Cardiac fibroblast (primary cell): ENCODE measurements at regions not wholly inside any gene's neighbourhood (a gene's known extent, or its start where the extent isn't known, plus 50 kb on each side); places are given as distances from the start of the nearest gene placed in this dataset.
A peak's percentile ranks its signal among the peaks of the same experiment; 100 is the strongest.

Source experiments
- DNase-seq, 2 donors: peaks; one replicate each; pipeline versions ENCODE4 v3.0.0 to v3.0.0-alpha.2; 2010; ENCODE audit warnings: low read depth in 2 of 2
- H3K4me3 ChIP-seq, 2 donors: replicated peaks in 1 of 2; 1 replicate in 1 of 2; 2 replicates in 1 of 2; pipeline ENCODE4 v1.5.1; 2011; ENCODE audit warnings: low read depth in 2 of 2, low read length in 2 of 2, mild to moderate bottlenecking in 2 of 2, moderate library complexity in 1 of 2
- TF ChIP-seq, protein P1 (sequence below): IDR thresholded peaks from one replicate; pipeline ENCODE4 v1.5.1; 2011; ENCODE audit warnings: low read depth, mild to moderate bottlenecking, low read length, inconsistent platforms

GRCh38 chr10:50997461-50997860 is 76.8 kb upstream of the PRKG1 start:
- DNase-seq = peak in 1 of 2 donors; percentile 28
- TF ChIP-seq, protein P1, sequence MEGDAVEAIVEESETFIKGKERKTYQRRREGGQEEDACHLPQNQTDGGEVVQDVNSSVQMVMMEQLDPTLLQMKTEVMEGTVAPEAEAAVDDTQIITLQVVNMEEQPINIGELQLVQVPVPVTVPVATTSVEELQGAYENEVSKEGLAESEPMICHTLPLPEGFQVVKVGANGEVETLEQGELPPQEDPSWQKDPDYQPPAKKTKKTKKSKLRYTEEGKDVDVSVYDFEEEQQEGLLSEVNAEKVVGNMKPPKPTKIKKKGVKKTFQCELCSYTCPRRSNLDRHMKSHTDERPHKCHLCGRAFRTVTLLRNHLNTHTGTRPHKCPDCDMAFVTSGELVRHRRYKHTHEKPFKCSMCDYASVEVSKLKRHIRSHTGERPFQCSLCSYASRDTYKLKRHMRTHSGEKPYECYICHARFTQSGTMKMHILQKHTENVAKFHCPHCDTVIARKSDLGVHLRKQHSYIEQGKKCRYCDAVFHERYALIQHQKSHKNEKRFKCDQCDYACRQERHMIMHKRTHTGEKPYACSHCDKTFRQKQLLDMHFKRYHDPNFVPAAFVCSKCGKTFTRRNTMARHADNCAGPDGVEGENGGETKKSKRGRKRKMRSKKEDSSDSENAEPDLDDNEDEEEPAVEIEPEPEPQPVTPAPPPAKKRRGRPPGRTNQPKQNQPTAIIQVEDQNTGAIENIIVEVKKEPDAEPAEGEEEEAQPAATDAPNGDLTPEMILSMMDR = no peak
- H3K4me3 ChIP-seq = no peak overlapping the region

DNA sequence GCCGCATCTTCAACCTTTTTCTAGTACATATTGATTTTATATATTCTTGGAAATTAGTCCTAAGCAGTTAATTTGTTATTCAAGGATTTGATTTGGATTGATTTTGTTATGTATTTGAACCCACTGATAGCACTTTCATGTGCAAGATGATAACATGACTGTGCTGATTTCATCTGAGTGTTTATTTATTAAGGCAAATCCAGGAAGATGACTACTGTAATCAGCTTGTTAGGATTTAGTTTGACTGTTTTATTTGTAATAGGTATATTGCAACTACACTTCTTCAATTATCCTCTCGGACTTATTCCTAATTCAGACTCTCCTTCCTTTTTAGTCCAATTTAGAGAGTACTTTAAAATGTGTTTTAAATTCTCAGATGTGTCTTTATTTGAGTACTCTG is 75.1 kb upstream of the PRKG1 start:
- TF ChIP-seq, protein P1 = no peak
- no peak overlapping the region for H3K4me3 ChIP-seq
- DNase-seq = peak in 1 of 2 donors; percentile 42

DNA sequence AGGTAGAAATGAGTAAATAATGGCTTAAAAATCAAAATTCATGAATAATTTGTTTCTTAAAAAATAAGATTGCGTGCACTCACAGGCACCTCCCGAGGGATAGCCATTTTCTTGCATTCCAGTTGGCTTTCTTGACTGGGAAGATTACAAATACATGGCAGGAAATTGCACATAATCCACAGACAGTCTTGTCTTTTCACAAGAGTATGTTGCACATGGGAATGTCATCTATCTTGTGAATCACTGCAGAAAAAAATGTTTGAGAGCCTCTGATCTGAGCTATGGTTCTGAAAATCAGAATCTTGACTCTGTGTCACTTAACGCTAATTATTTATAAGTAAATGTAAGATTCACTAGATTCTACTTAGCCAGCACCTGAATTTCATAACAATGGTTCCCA is 74.1 kb upstream of the PRKG1 start:
- DNase-seq = peak; percentile 86 to 98
- no peak overlapping the region for H3K4me3 ChIP-seq
- TF ChIP-seq, protein P1 = no peak

- no peak overlapping the region for H3K4me3 ChIP-seq
- TF ChIP-seq, protein P1 = no peak
- DNase-seq = peak; percentile 42 to 81
Measured at GRCh38 chr10:51000976-51001375, 73.3 kb upstream of the PRKG1 start.

DNA sequence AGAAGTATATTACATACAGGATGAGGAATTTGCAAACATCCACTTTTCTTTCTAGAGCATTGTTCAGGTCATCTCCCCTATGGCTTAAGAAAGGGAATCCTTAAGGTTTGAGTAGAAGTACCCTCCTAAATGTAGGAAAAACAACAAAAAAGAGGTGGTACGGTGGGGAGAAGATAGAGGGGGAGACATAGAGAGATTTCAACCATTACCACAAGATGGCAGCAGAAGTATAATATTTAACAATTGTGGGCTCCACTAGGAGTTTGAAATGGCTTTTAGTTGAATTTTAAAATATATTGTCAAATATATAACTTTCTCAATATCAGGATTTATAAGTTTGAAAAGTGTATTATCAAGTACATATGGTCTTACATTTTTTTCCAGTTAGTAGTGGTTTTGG is 72.7 kb upstream of the PRKG1 start:
- TF ChIP-seq, protein P1 = peak; percentile 54
- H3K4me3 ChIP-seq = no peak overlapping the region
- DNase-seq = peak; percentile 55 to 74

GRCh38 chr10:51002469-51002868 is 71.8 kb upstream of the PRKG1 start:
- no peak overlapping the region for H3K4me3 ChIP-seq
- TF ChIP-seq, protein P1 = no peak

GRCh38 chr10:51004776-51005175 is 69.5 kb upstream of the PRKG1 start:
- no peak for DNase-seq
- H3K4me3 ChIP-seq = no peak overlapping the region
- TF ChIP-seq, protein P1 = no peak

More at GRCh38 chr10:51002469-51002868, 71.8 kb upstream of the PRKG1 start:
- peak in 1 of 2 donors; percentile 27 for DNase-seq
